Spleen (tissue), 11 donors: ENCODE measurements at regions not wholly inside any gene's neighbourhood (a gene's known extent, or its start where the extent isn't known, plus 50 kb on each side); places are given as distances from the start of the nearest gene placed in this dataset.

Source experiments
- DNase-seq: peaks from one replicate; pipeline ENCODE4 v3.0.0-alpha.2; 2020
- H3K27ac ChIP-seq, 8 donors: fragments of 200-600 bp; sonication (generic) in 7 of 8; 1 replicate in 4 of 8; 2 replicates in 4 of 8; pipeline versions ENCODE4 v1.5.0 to v1.8.0; 2016 to 2021; ENCODE audit warnings: inconsistent platforms in 4 of 8, mild to moderate bottlenecking in 4 of 8, moderate library complexity in 1 of 8
- H3K27me3 ChIP-seq, 7 donors: fragments of 200-600 bp; sonication (generic) in 6 of 7; replicated peaks in 1 of 7; 1 replicate in 4 of 7; 2 replicates in 3 of 7; pipeline versions ENCODE4 v1.5.0 to v1.8.0; 2016 to 2021; ENCODE audit warnings: inconsistent platforms in 3 of 7, mild to moderate bottlenecking in 1 of 7
- H3K36me3 ChIP-seq, 6 donors: fragments of 200-600 bp; sonication (generic) in 5 of 6; 1 replicate in 4 of 6; 2 replicates in 2 of 6; pipeline versions ENCODE4 v1.5.0 to v1.8.0; 2016 to 2021; ENCODE audit warnings: inconsistent platforms in 2 of 6
- H3K4me1 ChIP-seq, 6 donors: fragments of 200-600 bp; sonication (generic) in 5 of 6; 1 replicate in 3 of 6; 2 replicates in 3 of 6; pipeline versions ENCODE4 v1.5.0 to v1.8.0; 2016 to 2021; ENCODE audit warnings: inconsistent platforms in 3 of 6
- H3K4me3 ChIP-seq, 8 donors: fragments of 200-600 bp; sonication (generic) in 7 of 8; 1 replicate in 4 of 8; 2 replicates in 4 of 8; pipeline versions ENCODE4 v1.5.0 to v1.8.0; 2016 to 2021; ENCODE audit warnings: inconsistent platforms in 4 of 8, mild to moderate bottlenecking in 4 of 8, moderate library complexity in 2 of 8
- H3K9me3 ChIP-seq, 8 donors: fragments of 200-600 bp; sonication (generic) in 7 of 8; 1 replicate in 4 of 8; 2 replicates in 4 of 8; pipeline versions ENCODE4 v1.5.0 to v1.8.0; 2016 to 2021; ENCODE audit warnings: inconsistent platforms in 4 of 8
- POLR2A ChIP-seq, 3 donors: fragments of 450-650 bp; IDR thresholded peaks; one replicate each; pipeline ENCODE4 v1.5.1; 2017; ENCODE audit warnings: antibody characterized with exemption in 3 of 3, mild to moderate bottlenecking in 1 of 3
- POLR2AphosphoS5 ChIP-seq, 3 donors: sonication (generic); formaldehyde crosslinking; IDR thresholded peaks; one replicate each; pipeline ENCODE4 v1.5.1; 2017; ENCODE audit warnings: antibody characterized with exemption in 3 of 3
- WGBS, 5 donors: extraction: QIAGEN DNeasy Blood & Tissue Kit in 3 of 5; methylation state at CpG; one replicate each; pipeline versions ENCODE4 v1.1.5 to v1.1.7; 2013 to 2018; 5-methylcytosine and 5-hydroxymethylcytosine counted together
- intact Hi-C: fragments of 100-400 bp; cut with DNase I; formaldehyde crosslinking; loops from one replicate; pipeline ENCODE4 v1.15.0; 2023; ENCODE audit warnings: low total_unique reads
- TF ChIP-seq, protein P1 (sequence below), 11 experiments: fragments of 200-600 bp in 7 of 11; fragments of 450-650 bp in 4 of 11; sonication (generic) in 4 of 11; IDR thresholded peaks in 8 of 11; conservative IDR thresholded peaks in 3 of 11; 1 replicate in 7 of 11; 2 replicates in 4 of 11; pipeline versions ENCODE4 v1.4.0 to v1.8.0; 2016 to 2021; ENCODE audit warnings: antibody characterized with exemption in 11 of 11, inconsistent platforms in 4 of 11, mild to moderate bottlenecking in 1 of 11
- donor health status: healthy with polysubstance abuse.
- donor health status: DM: no; HTN: no; CAD: no; lungs with moderate emphysema.
- donor health status: DM: no; HTN: no; CAD: no.
- donor health status: Bipolar disorder and iron deficiency.
- donor health status: healthy.
- donor health status: DM: no; HTN: no; CAD: no.
- donor health status: DM: yes; HTN: yes; CAD: no.

DNA sequence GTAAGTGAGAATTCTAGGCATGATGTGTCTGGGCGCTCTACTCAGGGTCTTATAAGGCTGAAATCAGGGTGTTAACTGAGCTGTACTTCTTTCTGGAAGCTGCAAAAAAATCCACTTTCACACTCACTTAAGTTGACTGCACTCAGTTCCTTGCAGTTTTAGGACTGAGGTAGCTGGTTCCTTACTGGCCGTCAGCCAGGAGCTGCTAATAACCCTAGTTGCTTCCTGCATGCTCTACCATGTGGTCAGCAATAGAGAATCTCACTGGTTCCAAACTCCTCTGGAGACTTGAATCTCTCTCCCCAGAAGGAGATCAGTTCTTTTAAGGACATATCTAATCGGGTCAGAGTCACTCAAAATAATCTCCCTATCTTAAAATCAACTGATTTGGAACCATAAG lies 911.2 kb downstream of the EFNA5 start:
- WGBS, 5 donors, result 56 to 77% (median 58%) methylated on average over 3 of the region's 3 CpGs
- DNase-seq, result no peak
- TF ChIP-seq POLR2A (IDR thresholded peaks at IDR 0.05) (no peak), POLR2AphosphoS5 (IDR thresholded peaks at IDR 0.05) (no peak)
- TF ChIP-seq, protein P1, sequence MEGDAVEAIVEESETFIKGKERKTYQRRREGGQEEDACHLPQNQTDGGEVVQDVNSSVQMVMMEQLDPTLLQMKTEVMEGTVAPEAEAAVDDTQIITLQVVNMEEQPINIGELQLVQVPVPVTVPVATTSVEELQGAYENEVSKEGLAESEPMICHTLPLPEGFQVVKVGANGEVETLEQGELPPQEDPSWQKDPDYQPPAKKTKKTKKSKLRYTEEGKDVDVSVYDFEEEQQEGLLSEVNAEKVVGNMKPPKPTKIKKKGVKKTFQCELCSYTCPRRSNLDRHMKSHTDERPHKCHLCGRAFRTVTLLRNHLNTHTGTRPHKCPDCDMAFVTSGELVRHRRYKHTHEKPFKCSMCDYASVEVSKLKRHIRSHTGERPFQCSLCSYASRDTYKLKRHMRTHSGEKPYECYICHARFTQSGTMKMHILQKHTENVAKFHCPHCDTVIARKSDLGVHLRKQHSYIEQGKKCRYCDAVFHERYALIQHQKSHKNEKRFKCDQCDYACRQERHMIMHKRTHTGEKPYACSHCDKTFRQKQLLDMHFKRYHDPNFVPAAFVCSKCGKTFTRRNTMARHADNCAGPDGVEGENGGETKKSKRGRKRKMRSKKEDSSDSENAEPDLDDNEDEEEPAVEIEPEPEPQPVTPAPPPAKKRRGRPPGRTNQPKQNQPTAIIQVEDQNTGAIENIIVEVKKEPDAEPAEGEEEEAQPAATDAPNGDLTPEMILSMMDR (IDR thresholded peaks at IDR 0.05 in 8 of 11, conservative IDR thresholded peaks at IDR 0.05 in 3 of 11), result no peak
- intact Hi-C loops, result no loop called here
- Histone ChIP-seq H3K4me1 (no peaks in the 10 kb centered on the region), H3K27me3 (no peaks in the 10 kb centered on the region), H3K27ac (no peak overlapping the region), H3K4me3 (no peak overlapping the region), H3K9me3 (no peaks in the 10 kb centered on the region), H3K36me3 (no peaks in the 10 kb centered on the region)

DNA sequence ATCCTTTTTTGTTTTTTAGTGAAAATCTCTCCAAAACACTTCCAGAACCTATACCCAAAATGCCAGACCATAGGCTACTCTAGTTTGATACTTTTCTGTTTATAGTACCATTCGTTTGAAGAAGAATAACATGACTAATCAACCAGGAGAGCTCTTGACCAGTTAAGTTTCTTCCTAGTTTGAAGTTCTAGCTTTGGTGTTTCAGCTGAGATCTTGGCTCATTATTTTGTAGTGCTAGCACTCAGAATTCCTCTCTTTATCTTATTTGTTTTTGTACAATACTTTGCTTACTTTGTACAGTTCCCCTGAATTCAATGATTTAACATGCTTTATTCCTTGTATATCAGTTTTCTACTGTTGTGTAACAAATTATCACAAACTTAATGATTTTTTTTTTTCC lies 911.6 kb downstream of the EFNA5 start:
- TF ChIP-seq POLR2AphosphoS5 (IDR thresholded peaks at IDR 0.05), result no peak
- TF ChIP-seq POLR2A (IDR thresholded peaks at IDR 0.05), result no peak
- TF ChIP-seq, protein P1 (IDR thresholded peaks at IDR 0.05 in 8 of 11, conservative IDR thresholded peaks at IDR 0.05 in 3 of 11), result no peak
- Histone ChIP-seq H3K4me1 (no peaks in the 10 kb centered on the region), H3K27me3 (no peaks in the 10 kb centered on the region), H3K4me3 (no peak overlapping the region), H3K9me3 (no peaks in the 10 kb centered on the region), H3K36me3 (no peaks in the 10 kb centered on the region), H3K27ac (no peak overlapping the region)
- intact Hi-C loops, result no loop called here
- WGBS, 5 donors, result 65 to 83% (median 79%) methylated on average over 1 of the region's 1 CpG
- DNase-seq, result no peak

DNA sequence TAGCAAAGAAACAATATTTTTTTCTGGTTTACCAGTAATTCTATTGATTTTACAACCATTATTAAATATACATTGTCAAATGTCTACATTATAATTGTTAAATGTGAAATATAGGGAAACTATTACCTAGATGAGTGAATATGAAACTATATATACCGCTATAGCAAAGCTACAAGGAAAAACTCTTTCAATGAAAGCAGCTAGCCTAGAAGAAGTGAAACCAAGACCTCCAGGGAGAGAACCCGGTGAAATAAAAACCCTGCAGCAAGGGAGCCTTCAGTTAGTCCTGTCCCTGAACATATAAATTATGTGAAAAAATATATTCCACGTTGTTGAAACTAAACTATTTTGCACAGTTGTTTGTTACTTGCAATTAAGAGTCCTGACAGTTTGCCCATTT lies 913.1 kb downstream of the EFNA5 start:
- 51 to 67% (median 59%) methylated on average over 3 of the region's 3 CpGs for WGBS, 5 donors
- no peak overlapping the region for H3K4me3 ChIP-seq
- intact Hi-C loops, result no loop called here
- H3K9me3 ChIP-seq, result no peaks in the 10 kb centered on the region
- TF ChIP-seq, protein P1 (IDR thresholded peaks at IDR 0.05 in 8 of 11, conservative IDR thresholded peaks at IDR 0.05 in 3 of 11), result no peak
- no peaks in the 10 kb centered on the region for H3K4me1 ChIP-seq
- DNase-seq, result no peak
- H3K27ac ChIP-seq, result no peak overlapping the region
- no peaks in the 10 kb centered on the region for H3K36me3 ChIP-seq
- H3K27me3 ChIP-seq, result no peaks in the 10 kb centered on the region

DNA sequence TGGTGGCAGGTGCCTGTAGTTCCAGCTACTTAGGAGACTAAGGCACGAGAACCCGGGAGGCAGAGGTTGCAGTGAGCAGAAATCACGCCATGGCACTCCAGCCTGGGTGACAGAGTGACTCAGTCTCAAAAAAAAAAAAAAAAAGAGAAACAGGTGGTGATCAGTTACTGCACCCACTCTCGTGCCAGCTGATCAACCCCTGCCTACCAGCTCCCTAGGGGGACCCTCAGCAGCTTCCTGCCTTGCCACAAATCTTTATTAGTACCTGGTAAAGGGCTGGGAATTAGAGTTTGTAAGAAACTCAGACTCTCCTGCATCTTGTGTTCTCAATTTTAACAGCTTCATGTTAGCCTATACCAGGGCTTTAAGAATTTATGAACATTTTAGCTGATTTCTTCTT lies 914.9 kb downstream of the EFNA5 start:
- Histone ChIP-seq H3K27ac (no peak overlapping the region), H3K36me3 (no peaks in the 10 kb centered on the region), H3K4me3 (no peak overlapping the region), H3K4me1 (no peaks in the 10 kb centered on the region), H3K27me3 (no peaks in the 10 kb centered on the region), H3K9me3 (no peaks in the 10 kb centered on the region)
- TF ChIP-seq POLR2AphosphoS5 (IDR thresholded peaks at IDR 0.05) (no peak), POLR2A (IDR thresholded peaks at IDR 0.05) (no peak)
- TF ChIP-seq, protein P1 (IDR thresholded peaks at IDR 0.05 in 8 of 11, conservative IDR thresholded peaks at IDR 0.05 in 3 of 11), result no peak
- WGBS, 5 donors, result 49 to 75% (median 62%) methylated on average over 4 of the region's 4 CpGs
- intact Hi-C loops, result no loop called here
- peak; percentile 19 for DNase-seq
